BJ (cell line): ENCODE measurements at regions not wholly inside any gene's neighbourhood (a gene's known extent, or its start where the extent isn't known, plus 50 kb on each side); places are given as distances from the start of the nearest gene placed in this dataset.

Experiments used
- CTCF ChIA-PET: fragments of 350-600 bp; formaldehyde crosslinking; extraction: SDS; loops from one replicate; lab custom pipeline; 2021; ENCODE audit warnings: antibody characterized with exemption, inconsistent platforms; lab: Yijun Ruan, JAX
- POLR2A ChIA-PET: fragments of 300-600 bp; sonication (Branson Sonifier 250); formaldehyde crosslinking; extraction: SDS; loops from one replicate; lab custom pipeline; 2021; ENCODE audit warnings: antibody characterized with exemption; lab: Charles Lee
- DNase-seq: peaks from one replicate; pipeline ENCODE4 v3.0.0-alpha.2; 2011; ENCODE audit warnings: low read depth
- H3K27me3 ChIP-seq: 2 replicates; pipeline ENCODE4 v1.6.0; 2011; ENCODE audit warnings: low read length; ENCODE audit not compliant: control insufficient read depth, insufficient read depth
- H3K36me3 ChIP-seq: 2 replicates; pipeline ENCODE4 v1.5.1; 2011; ENCODE audit warnings: low read length; ENCODE audit not compliant: control insufficient read depth, insufficient read depth
- H3K4me3 ChIP-seq: 2 replicates; pipeline ENCODE4 v1.5.1; 2011; ENCODE audit warnings: low read depth, mild to moderate bottlenecking, control low read depth, low read length
- TF ChIP-seq, protein P1 (sequence below): IDR thresholded peaks from 2 replicates; pipeline ENCODE4 v1.5.1; 2011; ENCODE audit warnings: low read depth, mild to moderate bottlenecking, control low read depth, inconsistent platforms, low read length, moderate library complexity; ENCODE audit not compliant: insufficient read depth

DNA sequence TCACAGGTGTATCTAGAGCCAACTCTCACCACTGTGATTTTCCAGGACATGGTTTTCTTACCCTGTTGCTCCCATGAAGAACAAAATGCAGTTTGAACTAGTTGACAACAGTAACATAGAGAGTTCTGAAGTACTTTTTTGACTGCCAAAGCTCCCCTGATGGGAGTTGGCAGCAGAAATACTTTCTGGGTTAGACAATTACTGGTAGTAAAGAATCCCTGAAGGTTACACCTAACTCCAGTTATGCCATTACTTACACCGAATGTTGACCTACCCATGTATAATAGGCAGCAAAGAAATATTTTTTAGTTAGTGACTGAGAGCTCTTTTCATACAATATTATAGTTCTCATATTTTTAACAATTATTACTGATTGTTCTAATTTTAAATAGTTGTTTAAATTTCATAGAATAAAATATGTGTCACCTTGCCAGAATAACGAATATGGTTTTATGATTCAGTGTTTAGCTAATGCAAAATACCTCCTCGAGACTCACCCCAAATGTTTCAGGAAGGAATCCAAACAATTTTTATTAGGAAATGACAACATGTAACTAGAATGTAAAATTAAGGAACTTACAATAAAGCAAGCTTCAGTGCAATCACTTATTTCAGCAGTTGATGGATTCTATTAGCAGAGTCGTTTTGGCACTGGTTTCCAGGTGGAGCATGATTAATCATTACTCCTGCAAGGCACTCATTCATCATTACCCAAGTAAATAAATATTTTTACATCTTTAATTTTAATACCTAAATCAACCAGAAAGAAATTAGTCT lies 237.6 kb downstream of the MRPL39 start:
- no peaks in the 10 kb centered on the region for H3K36me3 ChIP-seq
- TF ChIP-seq, protein P1, sequence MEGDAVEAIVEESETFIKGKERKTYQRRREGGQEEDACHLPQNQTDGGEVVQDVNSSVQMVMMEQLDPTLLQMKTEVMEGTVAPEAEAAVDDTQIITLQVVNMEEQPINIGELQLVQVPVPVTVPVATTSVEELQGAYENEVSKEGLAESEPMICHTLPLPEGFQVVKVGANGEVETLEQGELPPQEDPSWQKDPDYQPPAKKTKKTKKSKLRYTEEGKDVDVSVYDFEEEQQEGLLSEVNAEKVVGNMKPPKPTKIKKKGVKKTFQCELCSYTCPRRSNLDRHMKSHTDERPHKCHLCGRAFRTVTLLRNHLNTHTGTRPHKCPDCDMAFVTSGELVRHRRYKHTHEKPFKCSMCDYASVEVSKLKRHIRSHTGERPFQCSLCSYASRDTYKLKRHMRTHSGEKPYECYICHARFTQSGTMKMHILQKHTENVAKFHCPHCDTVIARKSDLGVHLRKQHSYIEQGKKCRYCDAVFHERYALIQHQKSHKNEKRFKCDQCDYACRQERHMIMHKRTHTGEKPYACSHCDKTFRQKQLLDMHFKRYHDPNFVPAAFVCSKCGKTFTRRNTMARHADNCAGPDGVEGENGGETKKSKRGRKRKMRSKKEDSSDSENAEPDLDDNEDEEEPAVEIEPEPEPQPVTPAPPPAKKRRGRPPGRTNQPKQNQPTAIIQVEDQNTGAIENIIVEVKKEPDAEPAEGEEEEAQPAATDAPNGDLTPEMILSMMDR = no peak
- ChIA-PET POLR2A (interaction anchor here (1.1 kb wide), 1 partner anchor 40 kb away, joined by 9 read pairs; no protein-coding TSS in a partner anchor), CTCF (interaction anchor here (1.1 to 1.6 kb wide), 3 partner anchors 9 to 16 kb away, joined by 3 to 4 read pairs (median 3); no protein-coding TSS in a partner anchor)
- H3K4me3 ChIP-seq = no peak overlapping the region
- peak; percentile 83 for DNase-seq
- no peaks in the 10 kb centered on the region for H3K27me3 ChIP-seq

DNA sequence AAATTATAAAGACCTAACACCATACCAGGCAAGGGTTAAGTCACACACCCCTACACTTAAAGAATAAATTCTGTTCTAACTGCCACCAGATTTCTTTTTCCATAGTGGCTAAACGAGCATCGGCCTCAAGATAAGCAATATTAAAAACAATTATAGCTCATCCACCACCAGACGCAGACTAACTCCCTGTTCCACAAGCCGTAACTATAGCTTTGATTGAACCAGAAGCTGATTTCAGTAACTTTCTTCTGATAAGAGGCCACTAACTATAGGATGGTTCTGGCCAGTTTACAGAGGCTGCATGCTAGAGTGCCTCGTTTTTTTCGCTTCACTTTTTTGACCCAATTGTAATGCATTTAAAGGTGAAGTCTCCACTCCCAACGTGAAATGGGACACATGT lies 238.8 kb downstream of the MRPL39 start:
- Histone ChIP-seq H3K36me3 (no peaks in the 10 kb centered on the region), H3K27me3 (no peaks in the 10 kb centered on the region), H3K4me3 (no peak overlapping the region)
- ChIA-PET POLR2A (no interaction called here), CTCF (interaction anchor here (1.1 to 1.3 kb wide), 2 partner anchors 9 to 17 kb away, joined by 3 read pairs; no protein-coding TSS in a partner anchor)
- TF ChIP-seq, protein P1 = no peak
- DNase-seq = no peak

DNA sequence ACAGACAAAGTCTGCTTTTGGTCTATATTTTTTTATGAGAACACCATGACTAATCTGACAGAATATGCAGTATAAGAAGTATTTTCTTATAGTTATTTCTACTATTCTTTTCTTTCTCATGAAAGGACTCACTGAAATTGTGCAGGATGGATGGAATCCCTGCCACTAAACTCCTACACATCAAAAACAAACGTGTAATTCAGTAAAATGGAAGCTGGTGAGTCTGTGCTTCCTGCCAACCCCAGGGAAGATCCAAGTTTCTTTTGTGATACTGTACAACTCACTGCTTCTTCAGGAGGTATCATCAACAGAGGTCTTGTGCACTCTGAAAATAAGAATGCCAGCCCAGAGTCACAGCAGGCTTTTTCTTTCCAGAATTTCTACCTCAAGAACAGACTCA lies 241.2 kb downstream of the MRPL39 start:
- ChIA-PET POLR2A (no interaction called here), CTCF (no interaction called here)
- no peak overlapping the region for H3K4me3 ChIP-seq
- no peak for DNase-seq
- TF ChIP-seq, protein P1 = no peak
- H3K36me3 ChIP-seq = no peaks in the 10 kb centered on the region
- H3K27me3 ChIP-seq = no peaks in the 10 kb centered on the region

DNA sequence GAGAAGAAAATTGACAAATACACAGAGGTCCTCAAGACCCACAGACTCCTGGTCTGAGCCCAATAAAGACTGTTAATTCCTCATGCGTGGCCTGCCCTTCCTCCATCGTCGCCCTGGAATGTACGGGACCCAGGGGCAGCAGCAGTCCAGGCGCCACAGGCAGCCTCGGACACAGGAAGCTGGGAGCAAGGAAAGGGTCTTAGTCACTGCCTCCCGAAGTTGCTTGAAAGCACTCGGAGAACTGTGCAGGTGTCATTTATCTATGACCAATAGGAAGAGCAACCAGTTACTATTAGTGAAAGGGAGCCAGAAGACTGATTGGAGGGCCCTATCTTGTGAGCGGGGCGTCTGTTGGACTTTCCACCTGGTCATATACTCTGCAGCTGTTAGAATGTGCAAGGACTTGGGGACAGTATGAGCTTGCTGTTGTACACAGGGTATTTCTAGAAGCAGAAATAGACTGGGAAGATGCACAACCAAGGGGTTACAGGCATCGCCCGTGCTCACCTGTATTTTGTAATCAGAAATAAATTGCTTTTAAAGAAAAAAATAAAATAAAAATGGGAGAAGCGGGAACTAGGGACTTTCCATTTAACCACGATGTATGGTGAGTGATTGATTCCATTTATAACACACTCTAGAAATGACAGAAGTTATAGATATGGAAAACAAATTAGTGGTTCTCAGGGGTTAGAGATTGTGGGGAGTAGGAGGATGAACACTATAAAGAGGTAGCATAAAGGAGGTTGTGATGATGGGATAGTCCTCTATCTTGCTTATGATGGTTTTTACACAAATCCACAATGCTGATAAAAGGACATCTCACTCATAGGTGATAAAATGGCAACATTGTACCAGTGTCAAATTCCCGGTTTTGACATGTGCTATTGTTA lies 244.7 kb downstream of the MRPL39 start:
- TF ChIP-seq, protein P1 = no peak
- ChIA-PET CTCF (no interaction called here), POLR2A (no interaction called here)
- DNase-seq = no peak
- no peaks in the 10 kb centered on the region for H3K27me3 ChIP-seq
- no peak overlapping the region for H3K4me3 ChIP-seq
- H3K36me3 ChIP-seq = no peaks in the 10 kb centered on the region

DNA sequence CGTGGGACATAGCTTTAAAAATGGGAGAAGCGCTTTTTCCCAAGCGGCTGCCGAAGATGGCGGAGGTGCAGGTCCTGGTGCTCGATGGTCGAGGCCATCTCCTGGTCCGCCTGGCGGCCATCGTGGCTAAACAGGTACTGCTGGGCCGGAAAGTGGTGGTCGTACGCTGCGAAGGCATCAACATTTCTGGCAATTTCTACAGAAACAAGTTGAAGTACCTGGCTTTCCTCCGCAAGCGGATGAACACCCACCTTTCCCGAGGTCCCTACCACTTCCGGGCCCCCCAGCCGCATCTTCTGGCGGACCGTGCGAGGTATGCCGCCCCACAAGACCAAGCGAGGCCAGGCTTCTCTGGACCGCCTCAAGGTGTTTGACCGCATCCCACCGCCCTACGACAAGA lies 245.5 kb downstream of the MRPL39 start:
- CTCF ChIA-PET = interaction anchor here (1.0 to 1.4 kb wide), 2 partner anchors 8 to 12 kb away, joined by 4 read pairs; no protein-coding TSS in a partner anchor
- Histone ChIP-seq H3K4me3 (no peak overlapping the region), H3K27me3 (no peaks in the 10 kb centered on the region), H3K36me3 (no peaks in the 10 kb centered on the region)
- TF ChIP-seq, protein P1 = no peak
- POLR2A ChIA-PET = no interaction called here
- DNase-seq = no peak
